ENCODE measurements at regions not wholly inside any gene's neighbourhood (a gene's known extent, or its start where the extent isn't known, plus 50 kb on each side); places are given as distances from the start of the nearest gene placed in this dataset.

DNA sequence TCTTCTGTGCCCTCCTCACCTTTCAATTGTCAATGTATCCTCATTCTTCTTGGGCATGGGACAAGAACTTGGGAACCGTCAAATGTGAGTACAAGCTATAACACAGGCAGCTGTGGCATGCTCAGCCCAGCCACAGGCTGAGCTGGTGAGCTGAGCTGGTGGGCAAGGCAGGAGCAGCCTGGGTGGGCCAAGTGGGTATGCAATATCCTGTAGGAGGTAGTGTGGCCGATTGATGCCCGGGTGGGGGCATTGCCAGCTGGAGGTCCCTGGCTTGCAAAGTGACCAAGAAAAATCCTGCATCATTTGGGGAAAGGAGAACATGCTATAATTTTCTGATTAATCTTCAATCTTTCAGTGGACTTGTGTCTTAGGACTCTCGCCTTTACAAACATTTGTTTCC lies 507.2 kb upstream of the SLC10A2 start:
- TF ChIP-seq, protein P1, sequence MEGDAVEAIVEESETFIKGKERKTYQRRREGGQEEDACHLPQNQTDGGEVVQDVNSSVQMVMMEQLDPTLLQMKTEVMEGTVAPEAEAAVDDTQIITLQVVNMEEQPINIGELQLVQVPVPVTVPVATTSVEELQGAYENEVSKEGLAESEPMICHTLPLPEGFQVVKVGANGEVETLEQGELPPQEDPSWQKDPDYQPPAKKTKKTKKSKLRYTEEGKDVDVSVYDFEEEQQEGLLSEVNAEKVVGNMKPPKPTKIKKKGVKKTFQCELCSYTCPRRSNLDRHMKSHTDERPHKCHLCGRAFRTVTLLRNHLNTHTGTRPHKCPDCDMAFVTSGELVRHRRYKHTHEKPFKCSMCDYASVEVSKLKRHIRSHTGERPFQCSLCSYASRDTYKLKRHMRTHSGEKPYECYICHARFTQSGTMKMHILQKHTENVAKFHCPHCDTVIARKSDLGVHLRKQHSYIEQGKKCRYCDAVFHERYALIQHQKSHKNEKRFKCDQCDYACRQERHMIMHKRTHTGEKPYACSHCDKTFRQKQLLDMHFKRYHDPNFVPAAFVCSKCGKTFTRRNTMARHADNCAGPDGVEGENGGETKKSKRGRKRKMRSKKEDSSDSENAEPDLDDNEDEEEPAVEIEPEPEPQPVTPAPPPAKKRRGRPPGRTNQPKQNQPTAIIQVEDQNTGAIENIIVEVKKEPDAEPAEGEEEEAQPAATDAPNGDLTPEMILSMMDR (IDR thresholded peaks at IDR 0.05; ENCODE audit: low read depth, low read length): no peak
- TF ChIP-seq EZH2phosphoT487 (IDR thresholded peaks at IDR 0.05; ENCODE audit: low read depth): no peak

Data from OCI-LY3 (cell line).